ENCODE measurements at regions not wholly inside any gene's neighbourhood (a gene's known extent, or its start where the extent isn't known, plus 50 kb on each side); places are given as distances from the start of the nearest gene placed in this dataset.

DNA sequence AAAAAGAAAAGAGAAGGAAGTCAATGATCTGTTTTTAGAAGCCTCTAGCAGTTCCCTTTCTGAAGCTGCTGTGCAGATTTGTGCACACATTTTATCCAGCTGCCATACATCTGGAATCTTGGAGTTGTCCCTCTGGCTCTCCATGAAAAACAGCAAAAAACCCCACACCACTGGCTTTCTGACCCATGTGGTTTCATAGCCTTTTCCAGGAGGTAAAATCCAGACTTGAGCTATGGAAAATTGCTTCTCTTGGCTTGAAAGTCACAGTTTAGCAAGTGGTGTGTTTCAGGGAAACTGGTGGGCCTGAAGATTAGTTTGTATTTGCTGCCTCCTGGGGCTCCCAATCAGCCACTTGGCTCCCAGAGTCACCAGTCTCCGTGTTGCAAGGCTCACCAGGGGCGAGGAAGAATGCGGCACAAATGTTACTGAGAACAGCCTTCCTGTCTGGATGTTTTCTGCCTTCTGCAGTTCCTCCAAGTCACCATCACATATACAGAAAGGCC, 50.1 kb upstream of the ADRB1 start:
- TF ChIP-seq, protein P1, sequence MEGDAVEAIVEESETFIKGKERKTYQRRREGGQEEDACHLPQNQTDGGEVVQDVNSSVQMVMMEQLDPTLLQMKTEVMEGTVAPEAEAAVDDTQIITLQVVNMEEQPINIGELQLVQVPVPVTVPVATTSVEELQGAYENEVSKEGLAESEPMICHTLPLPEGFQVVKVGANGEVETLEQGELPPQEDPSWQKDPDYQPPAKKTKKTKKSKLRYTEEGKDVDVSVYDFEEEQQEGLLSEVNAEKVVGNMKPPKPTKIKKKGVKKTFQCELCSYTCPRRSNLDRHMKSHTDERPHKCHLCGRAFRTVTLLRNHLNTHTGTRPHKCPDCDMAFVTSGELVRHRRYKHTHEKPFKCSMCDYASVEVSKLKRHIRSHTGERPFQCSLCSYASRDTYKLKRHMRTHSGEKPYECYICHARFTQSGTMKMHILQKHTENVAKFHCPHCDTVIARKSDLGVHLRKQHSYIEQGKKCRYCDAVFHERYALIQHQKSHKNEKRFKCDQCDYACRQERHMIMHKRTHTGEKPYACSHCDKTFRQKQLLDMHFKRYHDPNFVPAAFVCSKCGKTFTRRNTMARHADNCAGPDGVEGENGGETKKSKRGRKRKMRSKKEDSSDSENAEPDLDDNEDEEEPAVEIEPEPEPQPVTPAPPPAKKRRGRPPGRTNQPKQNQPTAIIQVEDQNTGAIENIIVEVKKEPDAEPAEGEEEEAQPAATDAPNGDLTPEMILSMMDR (IDR thresholded peaks at IDR 0.05) = no peak
- TF ChIP-seq POLR2A (IDR thresholded peaks at IDR 0.05) = no peak

Data from right lobe of liver (tissue), 4 donors.